RWPE1 (cell line): ENCODE measurements at regions not wholly inside any gene's neighbourhood (a gene's known extent, or its start where the extent isn't known, plus 50 kb on each side); places are given as distances from the start of the nearest gene placed in this dataset.
A peak's percentile ranks its signal among the peaks of the same experiment; 100 is the strongest.

Experiments
- CTCF ChIA-PET: fragments of 350-600 bp; sonication (Branson Sonifier 250); formaldehyde crosslinking; extraction: SDS; loops from one replicate; lab custom pipeline; 2021; lab: Yijun Ruan, JAX
- POLR2A ChIA-PET: fragments of 400-600 bp; formaldehyde crosslinking; extraction: SDS; loops from one replicate; lab custom pipeline; 2020; ENCODE audit warnings: antibody characterized with exemption; ENCODE audit not compliant: low non-redundant PET; lab: Yijun Ruan, JAX
- DNase-seq: peaks from one replicate; pipeline ENCODE4 v3.0.0; 2012; ENCODE audit warnings: low spot score
- H3K27ac ChIP-seq: fragments of 450-650 bp; 2 replicates; pipeline ENCODE4 v1.5.1; 2017
- TF ChIP-seq, protein P1 (sequence below): fragments of 450-650 bp; conservative IDR thresholded peaks from 2 replicates; pipeline ENCODE4 v1.5.1; 2017; ENCODE audit warnings: low read depth, mild to moderate bottlenecking

DNA sequence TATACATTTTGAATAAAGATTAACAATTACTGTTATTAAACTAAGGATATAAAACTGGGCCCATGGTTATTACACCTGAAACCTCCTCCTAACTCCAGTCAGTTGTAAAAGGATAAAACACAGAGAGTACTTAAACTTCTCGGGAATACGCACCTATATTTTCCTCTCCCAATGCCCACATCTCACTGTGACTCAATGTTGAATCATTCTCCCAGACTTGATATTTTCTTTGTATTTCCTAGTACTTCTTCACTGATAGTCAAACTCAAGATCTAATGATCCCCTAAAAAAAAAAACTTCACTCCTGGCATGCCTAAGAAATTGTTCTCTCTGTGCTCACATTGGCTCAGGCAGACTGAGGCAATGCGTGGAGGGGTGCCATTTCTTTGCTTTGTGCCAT is 212.5 kb upstream of the DKK2 start:
- TF ChIP-seq, protein P1, sequence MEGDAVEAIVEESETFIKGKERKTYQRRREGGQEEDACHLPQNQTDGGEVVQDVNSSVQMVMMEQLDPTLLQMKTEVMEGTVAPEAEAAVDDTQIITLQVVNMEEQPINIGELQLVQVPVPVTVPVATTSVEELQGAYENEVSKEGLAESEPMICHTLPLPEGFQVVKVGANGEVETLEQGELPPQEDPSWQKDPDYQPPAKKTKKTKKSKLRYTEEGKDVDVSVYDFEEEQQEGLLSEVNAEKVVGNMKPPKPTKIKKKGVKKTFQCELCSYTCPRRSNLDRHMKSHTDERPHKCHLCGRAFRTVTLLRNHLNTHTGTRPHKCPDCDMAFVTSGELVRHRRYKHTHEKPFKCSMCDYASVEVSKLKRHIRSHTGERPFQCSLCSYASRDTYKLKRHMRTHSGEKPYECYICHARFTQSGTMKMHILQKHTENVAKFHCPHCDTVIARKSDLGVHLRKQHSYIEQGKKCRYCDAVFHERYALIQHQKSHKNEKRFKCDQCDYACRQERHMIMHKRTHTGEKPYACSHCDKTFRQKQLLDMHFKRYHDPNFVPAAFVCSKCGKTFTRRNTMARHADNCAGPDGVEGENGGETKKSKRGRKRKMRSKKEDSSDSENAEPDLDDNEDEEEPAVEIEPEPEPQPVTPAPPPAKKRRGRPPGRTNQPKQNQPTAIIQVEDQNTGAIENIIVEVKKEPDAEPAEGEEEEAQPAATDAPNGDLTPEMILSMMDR: no peak
- ChIA-PET POLR2A (no interaction called here), CTCF (no interaction called here)
- no peak overlapping the region for H3K27ac ChIP-seq
- DNase-seq: peak; percentile 18

DNA sequence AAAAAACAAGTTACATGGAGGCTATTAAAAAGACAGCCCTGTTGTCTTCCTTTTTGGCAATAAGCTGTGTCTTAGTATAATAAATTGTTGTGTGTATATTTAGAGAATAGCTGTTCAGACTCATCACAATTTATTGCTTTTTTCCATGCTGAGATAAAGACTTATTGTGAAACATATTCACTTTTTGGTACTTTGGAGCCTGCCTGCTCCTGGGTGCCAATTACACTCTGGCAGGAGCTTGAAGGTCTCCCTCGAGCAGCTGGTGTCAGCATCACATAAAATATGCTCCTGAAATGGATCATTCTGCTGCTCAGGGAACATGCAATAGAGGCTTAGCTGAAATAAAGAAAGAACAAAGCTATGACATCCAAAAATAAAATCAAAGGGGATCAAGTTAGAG is 211.6 kb upstream of the DKK2 start:
- TF ChIP-seq, protein P1: no peak
- H3K27ac ChIP-seq: no peak overlapping the region
- no peak for DNase-seq
- ChIA-PET POLR2A (interaction anchor here (0.6 kb wide), 1 partner anchor 473 kb away, joined by 3 read pairs; no protein-coding TSS in a partner anchor), CTCF (no interaction called here)

DNA sequence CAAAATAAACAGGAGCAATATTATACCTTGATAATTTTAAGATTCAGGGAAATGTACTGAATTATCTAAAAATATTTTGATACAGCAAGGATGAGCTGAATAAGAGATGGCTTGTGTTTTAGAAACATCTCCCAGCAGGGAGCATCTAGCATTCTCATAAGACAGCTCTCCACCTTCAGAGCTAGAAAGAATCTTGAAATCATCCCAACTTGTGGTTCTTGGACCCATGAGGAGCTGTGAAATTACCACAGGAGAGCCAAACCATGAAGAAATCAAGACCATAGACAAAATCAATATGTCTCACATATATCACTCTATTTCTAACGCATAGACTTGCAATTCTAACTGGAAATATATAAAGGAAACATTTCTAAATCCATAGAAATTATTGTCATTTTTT is 210.6 kb upstream of the DKK2 start:
- ChIA-PET POLR2A (no interaction called here), CTCF (no interaction called here)
- TF ChIP-seq, protein P1: no peak
- no peak overlapping the region for H3K27ac ChIP-seq
- no peak for DNase-seq

DNA sequence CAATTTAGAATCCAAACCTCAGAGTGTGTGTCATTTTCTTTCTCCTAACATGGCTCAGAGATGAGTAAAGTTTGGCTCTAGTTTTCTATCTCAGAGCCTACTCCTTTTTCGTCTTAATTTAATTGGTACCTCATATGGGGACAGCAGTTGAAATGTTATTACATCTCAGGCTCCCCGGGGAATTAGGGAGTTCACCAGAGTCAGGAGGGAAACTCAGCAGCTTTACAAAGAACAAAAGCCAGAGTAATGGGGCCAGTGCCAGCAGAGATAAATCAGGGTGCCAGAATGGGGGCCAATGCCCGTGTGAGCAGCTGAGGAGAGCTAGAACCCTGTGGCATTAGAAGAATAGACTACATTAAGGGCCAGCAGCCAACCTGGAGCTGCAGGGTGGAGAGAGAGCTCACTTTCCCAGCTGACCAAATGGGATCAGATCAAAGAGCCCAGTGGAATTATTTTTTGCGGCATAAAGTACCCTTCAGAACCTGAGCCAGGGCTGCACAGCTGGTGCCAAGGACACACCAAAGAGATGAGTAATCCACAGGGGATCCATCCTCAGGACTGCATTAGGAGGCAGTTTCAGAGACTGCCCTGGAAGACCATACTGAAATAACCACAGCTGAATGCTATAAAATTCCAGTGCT is 207.1 kb upstream of the DKK2 start:
- POLR2A ChIA-PET: no interaction called here

GRCh38 chr4:107220976-107221375 is 184.9 kb upstream of the DKK2 start:
- ChIA-PET POLR2A (no interaction called here), CTCF (interaction anchor here (0.6 kb wide), 1 partner anchor 119 kb away, joined by 3 read pairs; no protein-coding TSS in a partner anchor)
- H3K27ac ChIP-seq: no peak overlapping the region
- TF ChIP-seq, protein P1: no peak
- no peak for DNase-seq

More for the DNA sequence above, 207.1 kb upstream of the DKK2 start:
- TF ChIP-seq, protein P1: no peak
- no peak for DNase-seq
- H3K27ac ChIP-seq: peak overlapping the region; percentile 49; the same call in 1 of the 2 replicates
- CTCF ChIA-PET: interaction anchor here (1.2 to 1.8 kb wide), 2 partner anchors 16 to 211 kb away, joined by 3 to 6 read pairs; no protein-coding TSS in a partner anchor

GRCh38 chr4:107219681-107220080 is 183.6 kb upstream of the DKK2 start:
- H3K27ac ChIP-seq: no peak overlapping the region
- no peak for DNase-seq
- ChIA-PET CTCF (no interaction called here), POLR2A (no interaction called here)
- TF ChIP-seq, protein P1: no peak
